Liver (tissue), 8 donors: ENCODE measurements at regions not wholly inside any gene's neighbourhood (a gene's known extent, or its start where the extent isn't known, plus 50 kb on each side); places are given as distances from the start of the nearest gene placed in this dataset.

ENCODE experiments used
- DNase-seq: peaks from one replicate; pipeline ENCODE4 v3.0.0-alpha.2; 2017; ENCODE audit warnings: low spot score
- H3K27ac ChIP-seq, 2 donors: one replicate each; pipeline ENCODE4 v1.7.0; 2013; ENCODE audit warnings: inconsistent platforms in 2 of 2, low read length in 2 of 2, control low read depth in 1 of 2, low read depth in 1 of 2, mild to moderate bottlenecking in 1 of 2
- H3K27me3 ChIP-seq, 4 donors: one replicate each; pipeline versions ENCODE4 v1.6.1 to v1.7.0; 2013; ENCODE audit warnings: low read length in 3 of 4, inconsistent platforms in 1 of 4, mild to moderate bottlenecking in 1 of 4, moderate library complexity in 1 of 4; ENCODE audit not compliant: control insufficient read depth in 4 of 4, insufficient read depth in 4 of 4
- H3K36me3 ChIP-seq, 4 donors: one replicate each; pipeline versions ENCODE4 v1.6.1 to v1.7.0; 2013; ENCODE audit warnings: low read length in 3 of 4, mild to moderate bottlenecking in 3 of 4, low read depth in 1 of 4, moderate library complexity in 1 of 4; ENCODE audit not compliant: control insufficient read depth in 4 of 4, insufficient read depth in 3 of 4
- H3K4me1 ChIP-seq, 4 donors: one replicate each; pipeline versions ENCODE4 v1.6.1 to v1.7.0; 2013; ENCODE audit warnings: low read length in 3 of 4, mild to moderate bottlenecking in 3 of 4, moderate library complexity in 1 of 4; ENCODE audit not compliant: control insufficient read depth in 4 of 4, insufficient read depth in 4 of 4
- H3K4me3 ChIP-seq, 3 donors: one replicate each; pipeline versions ENCODE4 v1.6.1 to v1.7.0; 2013; ENCODE audit warnings: low read length in 3 of 3, control low read depth in 1 of 3, low read depth in 1 of 3, mild to moderate bottlenecking in 1 of 3
- H3K9ac ChIP-seq, 2 donors: one replicate each; pipeline ENCODE4 v1.7.0; 2013; ENCODE audit warnings: low read length in 2 of 2, mild to moderate bottlenecking in 2 of 2, moderate library complexity in 2 of 2, control low read depth in 1 of 2, low read depth in 1 of 2
- H3K9me3 ChIP-seq, 4 donors: one replicate each; pipeline versions ENCODE4 v1.6.1 to v1.7.0; 2013; ENCODE audit warnings: low read length in 3 of 4; ENCODE audit not compliant: control insufficient read depth in 4 of 4
- EGR1 ChIP-seq, 2 donors: IDR thresholded peaks; 2 replicates each; pipeline ENCODE4 v1.6.1; 2016 to 2018; ENCODE audit warnings: antibody characterized with exemption in 2 of 2, low read depth in 2 of 2
- FOXA2 ChIP-seq: IDR thresholded peaks from 2 replicates; pipeline ENCODE4 v1.6.1; 2016; ENCODE audit warnings: antibody characterized with exemption
- GABPA ChIP-seq, 2 donors: IDR thresholded peaks in 1 of 2; conservative IDR thresholded peaks in 1 of 2; 2 replicates each; pipeline ENCODE4 v1.6.1; 2016; ENCODE audit warnings: antibody characterized with exemption in 2 of 2, mild to moderate bottlenecking in 1 of 2, moderate library complexity in 1 of 2
- HNF4G ChIP-seq: IDR thresholded peaks from 2 replicates; pipeline ENCODE4 v1.6.1; 2016; ENCODE audit warnings: antibody characterized with exemption
- RXRA ChIP-seq, 2 donors: IDR thresholded peaks; 2 replicates each; pipeline ENCODE4 v1.6.1; 2017 to 2018; ENCODE audit warnings: antibody characterized with exemption in 2 of 2, mild to moderate bottlenecking in 1 of 2
- TAF1 ChIP-seq: conservative IDR thresholded peaks from 2 replicates; pipeline ENCODE4 v1.6.1; 2016; ENCODE audit warnings: antibody characterized with exemption, mild to moderate bottlenecking
- YY1 ChIP-seq: IDR thresholded peaks from 2 replicates; pipeline ENCODE4 v1.6.1; 2016; ENCODE audit warnings: antibody characterized with exemption, mild to moderate bottlenecking
- WGBS: extraction: QIAGEN DNeasy Blood & Tissue Kit; methylation state at CpG from one replicate; pipeline ENCODE4 v1.1.7; 2013; 5-methylcytosine and 5-hydroxymethylcytosine counted together
- TF ChIP-seq, protein P1 (sequence below): fragments of 150-350 bp; IDR thresholded peaks from 2 replicates; pipeline ENCODE4 v1.5.1; 2017; ENCODE audit warnings: improper control_type of control experiment, low read depth, low read length; ENCODE audit not compliant: missing input control
- TF ChIP-seq, protein P2 (sequence below): IDR thresholded peaks from 2 replicates; pipeline ENCODE4 v1.6.1; 2016; ENCODE audit warnings: antibody characterized with exemption, mild to moderate bottlenecking
- TF ChIP-seq, protein P3 (sequence below): IDR thresholded peaks from 2 replicates; pipeline ENCODE4 v1.6.1; 2016; ENCODE audit warnings: antibody characterized with exemption
- TF ChIP-seq, protein P4 (sequence below): IDR thresholded peaks from 2 replicates; pipeline ENCODE4 v1.6.1; 2016; ENCODE audit warnings: antibody characterized with exemption
- donor health status: healthy.
- donor health status: healthy.
- donor health status: healthy.
- donor health status: healthy.
- donor health status: healthy.

DNA sequence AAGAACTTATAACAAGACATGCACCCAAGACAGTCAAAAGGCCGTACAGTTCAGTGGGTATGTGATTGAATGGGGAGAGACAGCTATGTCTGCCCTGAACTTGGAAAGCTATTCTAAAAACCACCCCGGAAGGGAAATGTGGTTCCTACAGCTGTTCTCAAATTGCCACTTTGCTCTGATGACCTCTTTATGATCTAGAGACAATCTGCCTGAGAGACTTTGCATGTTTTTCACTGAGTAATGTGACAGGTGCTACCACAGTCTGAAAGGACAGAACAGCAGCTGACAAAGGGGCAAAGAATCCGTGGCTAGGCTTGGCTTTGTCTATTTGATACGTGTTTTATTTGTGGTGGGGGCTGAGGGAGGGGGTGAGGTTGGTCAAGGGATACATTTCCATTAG is 148.3 kb upstream of the NPHP3 start (continued):
- TF ChIP-seq, protein P1, sequence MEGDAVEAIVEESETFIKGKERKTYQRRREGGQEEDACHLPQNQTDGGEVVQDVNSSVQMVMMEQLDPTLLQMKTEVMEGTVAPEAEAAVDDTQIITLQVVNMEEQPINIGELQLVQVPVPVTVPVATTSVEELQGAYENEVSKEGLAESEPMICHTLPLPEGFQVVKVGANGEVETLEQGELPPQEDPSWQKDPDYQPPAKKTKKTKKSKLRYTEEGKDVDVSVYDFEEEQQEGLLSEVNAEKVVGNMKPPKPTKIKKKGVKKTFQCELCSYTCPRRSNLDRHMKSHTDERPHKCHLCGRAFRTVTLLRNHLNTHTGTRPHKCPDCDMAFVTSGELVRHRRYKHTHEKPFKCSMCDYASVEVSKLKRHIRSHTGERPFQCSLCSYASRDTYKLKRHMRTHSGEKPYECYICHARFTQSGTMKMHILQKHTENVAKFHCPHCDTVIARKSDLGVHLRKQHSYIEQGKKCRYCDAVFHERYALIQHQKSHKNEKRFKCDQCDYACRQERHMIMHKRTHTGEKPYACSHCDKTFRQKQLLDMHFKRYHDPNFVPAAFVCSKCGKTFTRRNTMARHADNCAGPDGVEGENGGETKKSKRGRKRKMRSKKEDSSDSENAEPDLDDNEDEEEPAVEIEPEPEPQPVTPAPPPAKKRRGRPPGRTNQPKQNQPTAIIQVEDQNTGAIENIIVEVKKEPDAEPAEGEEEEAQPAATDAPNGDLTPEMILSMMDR = no peak

DNA sequence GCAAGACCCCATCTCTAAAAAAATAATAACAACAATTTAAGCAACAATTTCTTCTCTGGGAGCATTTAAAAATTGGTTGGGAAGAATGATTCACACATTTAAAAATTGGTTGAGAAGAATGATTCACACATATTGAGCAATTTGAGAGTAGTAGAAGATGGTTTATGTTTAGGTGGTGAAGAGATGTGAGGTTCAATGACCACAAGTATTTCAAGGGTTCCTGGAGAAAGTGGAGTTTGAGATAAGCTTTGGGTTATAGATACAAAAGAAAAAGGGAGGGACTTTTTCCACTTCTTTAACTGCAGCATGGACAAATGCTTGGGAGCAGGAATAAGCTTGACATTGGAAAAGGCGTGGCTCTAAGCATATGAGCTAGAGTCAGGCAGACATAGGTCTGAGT is 145.7 kb upstream of the NPHP3 start:
- 95% methylated on average over 1 of the region's 1 CpG for WGBS
- Histone ChIP-seq H3K9me3 (no peaks in the 10 kb centered on the region), H3K4me3 (no peak overlapping the region), H3K9ac (no peak overlapping the region), H3K36me3 (no peaks in the 10 kb centered on the region), H3K27ac (no peak overlapping the region), H3K27me3 (no peaks in the 10 kb centered on the region), H3K4me1 (no peaks in the 10 kb centered on the region)
- TF ChIP-seq GABPA (IDR thresholded peaks at IDR 0.05 in 1 of 2, conservative IDR thresholded peaks at IDR 0.05 in 1 of 2) = no peak
- TF ChIP-seq FOXA2 = no peak
- TF ChIP-seq YY1 = no peak
- TF ChIP-seq, protein P1 = no peak
- TF ChIP-seq HNF4G = no peak
- no peak for TF ChIP-seq RXRA (IDR thresholded peaks at IDR 0.05)
- no peak for TF ChIP-seq EGR1 (IDR thresholded peaks at IDR 0.05; ENCODE audit: low read depth in 2 of 2)
- TF ChIP-seq, protein P2, sequence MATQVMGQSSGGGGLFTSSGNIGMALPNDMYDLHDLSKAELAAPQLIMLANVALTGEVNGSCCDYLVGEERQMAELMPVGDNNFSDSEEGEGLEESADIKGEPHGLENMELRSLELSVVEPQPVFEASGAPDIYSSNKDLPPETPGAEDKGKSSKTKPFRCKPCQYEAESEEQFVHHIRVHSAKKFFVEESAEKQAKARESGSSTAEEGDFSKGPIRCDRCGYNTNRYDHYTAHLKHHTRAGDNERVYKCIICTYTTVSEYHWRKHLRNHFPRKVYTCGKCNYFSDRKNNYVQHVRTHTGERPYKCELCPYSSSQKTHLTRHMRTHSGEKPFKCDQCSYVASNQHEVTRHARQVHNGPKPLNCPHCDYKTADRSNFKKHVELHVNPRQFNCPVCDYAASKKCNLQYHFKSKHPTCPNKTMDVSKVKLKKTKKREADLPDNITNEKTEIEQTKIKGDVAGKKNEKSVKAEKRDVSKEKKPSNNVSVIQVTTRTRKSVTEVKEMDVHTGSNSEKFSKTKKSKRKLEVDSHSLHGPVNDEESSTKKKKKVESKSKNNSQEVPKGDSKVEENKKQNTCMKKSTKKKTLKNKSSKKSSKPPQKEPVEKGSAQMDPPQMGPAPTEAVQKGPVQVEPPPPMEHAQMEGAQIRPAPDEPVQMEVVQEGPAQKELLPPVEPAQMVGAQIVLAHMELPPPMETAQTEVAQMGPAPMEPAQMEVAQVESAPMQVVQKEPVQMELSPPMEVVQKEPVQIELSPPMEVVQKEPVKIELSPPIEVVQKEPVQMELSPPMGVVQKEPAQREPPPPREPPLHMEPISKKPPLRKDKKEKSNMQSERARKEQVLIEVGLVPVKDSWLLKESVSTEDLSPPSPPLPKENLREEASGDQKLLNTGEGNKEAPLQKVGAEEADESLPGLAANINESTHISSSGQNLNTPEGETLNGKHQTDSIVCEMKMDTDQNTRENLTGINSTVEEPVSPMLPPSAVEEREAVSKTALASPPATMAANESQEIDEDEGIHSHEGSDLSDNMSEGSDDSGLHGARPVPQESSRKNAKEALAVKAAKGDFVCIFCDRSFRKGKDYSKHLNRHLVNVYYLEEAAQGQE = no peak
- TF ChIP-seq, protein P3, sequence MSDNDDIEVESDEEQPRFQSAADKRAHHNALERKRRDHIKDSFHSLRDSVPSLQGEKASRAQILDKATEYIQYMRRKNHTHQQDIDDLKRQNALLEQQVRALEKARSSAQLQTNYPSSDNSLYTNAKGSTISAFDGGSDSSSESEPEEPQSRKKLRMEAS = no peak
- no peak for TF ChIP-seq TAF1
- TF ChIP-seq, protein P4, sequence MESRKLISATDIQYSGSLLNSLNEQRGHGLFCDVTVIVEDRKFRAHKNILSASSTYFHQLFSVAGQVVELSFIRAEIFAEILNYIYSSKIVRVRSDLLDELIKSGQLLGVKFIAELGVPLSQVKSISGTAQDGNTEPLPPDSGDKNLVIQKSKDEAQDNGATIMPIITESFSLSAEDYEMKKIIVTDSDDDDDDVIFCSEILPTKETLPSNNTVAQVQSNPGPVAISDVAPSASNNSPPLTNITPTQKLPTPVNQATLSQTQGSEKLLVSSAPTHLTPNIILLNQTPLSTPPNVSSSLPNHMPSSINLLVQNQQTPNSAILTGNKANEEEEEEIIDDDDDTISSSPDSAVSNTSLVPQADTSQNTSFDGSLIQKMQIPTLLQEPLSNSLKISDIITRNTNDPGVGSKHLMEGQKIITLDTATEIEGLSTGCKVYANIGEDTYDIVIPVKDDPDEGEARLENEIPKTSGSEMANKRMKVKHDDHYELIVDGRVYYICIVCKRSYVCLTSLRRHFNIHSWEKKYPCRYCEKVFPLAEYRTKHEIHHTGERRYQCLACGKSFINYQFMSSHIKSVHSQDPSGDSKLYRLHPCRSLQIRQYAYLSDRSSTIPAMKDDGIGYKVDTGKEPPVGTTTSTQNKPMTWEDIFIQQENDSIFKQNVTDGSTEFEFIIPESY = no peak
- no peak for DNase-seq
